ENCODE measurements at regions not wholly inside any gene's neighbourhood (a gene's known extent, or its start where the extent isn't known, plus 50 kb on each side); places are given as distances from the start of the nearest gene placed in this dataset.
"Not testable (repeated sequence)": the region's sequence is repeated elsewhere in the genome, so short reads cannot be mapped to it uniquely, and the experiment has no call there.

DNA sequence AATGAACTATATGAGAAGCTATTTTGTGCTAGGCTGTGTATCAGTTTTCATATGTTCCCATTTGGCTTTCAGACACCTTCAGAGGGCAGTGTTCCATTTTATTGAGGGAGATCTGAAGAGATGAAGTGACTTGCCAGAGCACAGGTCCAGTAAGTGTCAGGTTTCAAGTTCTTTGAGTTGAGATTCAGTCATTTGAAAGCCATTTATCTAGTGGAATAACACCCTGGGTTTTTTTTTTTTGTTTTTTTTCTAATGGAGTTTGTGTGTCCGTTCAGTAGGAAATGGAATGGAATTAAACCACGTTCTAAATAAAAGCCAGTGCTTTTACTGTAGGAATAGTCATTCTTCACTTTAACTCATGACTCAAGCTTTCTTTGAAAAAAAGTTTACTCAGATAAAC lies 652.9 kb upstream of the USP24 start:
- peak; percentile 44 to 71 for DNase-seq (ENCODE audit: low read depth in 2 of 2)
- Histone ChIP-seq H3K4me1 (ENCODE audit: control insufficient read depth, extremely low read depth, insufficient read depth, low read length) (peaks cover 15% of the 10 kb centered on the region), H3K27me3 (ENCODE audit: control insufficient read depth, insufficient read depth, low read length) (no peaks in the 10 kb centered on the region), H3K79me2 (ENCODE audit: control insufficient read depth, insufficient read depth, low read length) (no peaks in the 10 kb centered on the region), H3K27ac (ENCODE audit: insufficient read depth, low read length) (no peak overlapping the region), H3K4me2 (ENCODE audit: extremely low read depth, insufficient read depth, low read length) (peak overlapping the region; percentile 8), H3K9ac (ENCODE audit: insufficient read depth, low read length) (no peak overlapping the region), H2AFZ (ENCODE audit: low read length) (no peak overlapping the region), H3K36me3 (ENCODE audit: control insufficient read depth, insufficient read depth, low read length) (no peaks in the 10 kb centered on the region), H4K20me1 (ENCODE audit: control insufficient read depth, extremely low read depth, insufficient read depth, low read length) (no peaks in the 10 kb centered on the region), H3K4me3 (replicated peaks in 1 of 4; ENCODE audit: control extremely low read depth in 1 of 4, insufficient read depth in 1 of 4, low read depth in 3 of 4, low read length in 4 of 4) (no peak overlapping the region), H3K9me3 (ENCODE audit: control insufficient read depth, insufficient read depth, low read depth, low read length) (no peaks in the 10 kb centered on the region)
- TF ChIP-seq, protein P1, sequence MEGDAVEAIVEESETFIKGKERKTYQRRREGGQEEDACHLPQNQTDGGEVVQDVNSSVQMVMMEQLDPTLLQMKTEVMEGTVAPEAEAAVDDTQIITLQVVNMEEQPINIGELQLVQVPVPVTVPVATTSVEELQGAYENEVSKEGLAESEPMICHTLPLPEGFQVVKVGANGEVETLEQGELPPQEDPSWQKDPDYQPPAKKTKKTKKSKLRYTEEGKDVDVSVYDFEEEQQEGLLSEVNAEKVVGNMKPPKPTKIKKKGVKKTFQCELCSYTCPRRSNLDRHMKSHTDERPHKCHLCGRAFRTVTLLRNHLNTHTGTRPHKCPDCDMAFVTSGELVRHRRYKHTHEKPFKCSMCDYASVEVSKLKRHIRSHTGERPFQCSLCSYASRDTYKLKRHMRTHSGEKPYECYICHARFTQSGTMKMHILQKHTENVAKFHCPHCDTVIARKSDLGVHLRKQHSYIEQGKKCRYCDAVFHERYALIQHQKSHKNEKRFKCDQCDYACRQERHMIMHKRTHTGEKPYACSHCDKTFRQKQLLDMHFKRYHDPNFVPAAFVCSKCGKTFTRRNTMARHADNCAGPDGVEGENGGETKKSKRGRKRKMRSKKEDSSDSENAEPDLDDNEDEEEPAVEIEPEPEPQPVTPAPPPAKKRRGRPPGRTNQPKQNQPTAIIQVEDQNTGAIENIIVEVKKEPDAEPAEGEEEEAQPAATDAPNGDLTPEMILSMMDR (conservative IDR thresholded peaks at IDR 0.05 in 1 of 2, IDR thresholded peaks at IDR 0.05 in 1 of 2; ENCODE audit: low read depth in 1 of 2, low read length in 2 of 2) = peak in 1 of 2 donors; percentile 16
- no peak for TF ChIP-seq EZH2 (IDR thresholded peaks at IDR 0.05; ENCODE audit: low read length, missing control alignments)

DNA sequence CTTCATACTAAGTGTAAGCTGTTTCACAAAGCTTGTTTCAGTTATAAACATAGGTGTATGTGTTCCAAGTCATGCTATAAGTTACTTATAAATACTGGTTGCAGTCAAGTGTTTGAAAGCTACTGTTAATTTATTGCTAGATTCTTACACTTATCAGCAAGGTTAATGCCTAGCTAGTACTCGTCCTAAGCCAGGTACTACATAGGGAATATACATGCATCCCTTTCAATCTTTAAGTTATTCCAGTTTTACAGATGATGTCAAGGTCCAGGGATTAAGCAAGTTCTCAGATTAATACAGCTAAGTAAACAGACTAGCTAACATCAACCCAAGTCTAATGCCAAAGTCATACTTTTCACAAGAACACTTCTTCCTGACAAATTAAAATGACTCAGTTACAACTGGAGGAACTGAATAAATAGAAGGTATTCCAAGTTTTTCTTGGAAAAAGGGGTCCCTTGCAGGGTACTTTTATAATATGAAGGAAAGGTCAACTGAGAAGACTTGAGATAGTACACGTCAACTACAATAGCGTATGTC lies 652.2 kb upstream of the USP24 start:
- no peak overlapping the region for H3K9ac ChIP-seq (ENCODE audit: insufficient read depth, low read length)
- H3K27ac ChIP-seq (ENCODE audit: insufficient read depth, low read length) = no peak overlapping the region
- H2AFZ ChIP-seq (ENCODE audit: low read length) = no peak overlapping the region
- H3K4me3 ChIP-seq (replicated peaks in 1 of 4; ENCODE audit: control extremely low read depth in 1 of 4, insufficient read depth in 1 of 4, low read depth in 3 of 4, low read length in 4 of 4) = no peak overlapping the region
- H3K9me3 ChIP-seq (ENCODE audit: control insufficient read depth, insufficient read depth, low read depth, low read length) = no peaks in the 10 kb centered on the region
- no peaks in the 10 kb centered on the region for H4K20me1 ChIP-seq (ENCODE audit: control insufficient read depth, extremely low read depth, insufficient read depth, low read length)
- no peaks in the 10 kb centered on the region for H3K36me3 ChIP-seq (ENCODE audit: control insufficient read depth, insufficient read depth, low read length)
- no peaks in the 10 kb centered on the region for H3K27me3 ChIP-seq (ENCODE audit: control insufficient read depth, insufficient read depth, low read length)
- H3K79me2 ChIP-seq (ENCODE audit: control insufficient read depth, insufficient read depth, low read length) = no peaks in the 10 kb centered on the region
- peaks cover 15% of the 10 kb centered on the region for H3K4me1 ChIP-seq (ENCODE audit: control insufficient read depth, extremely low read depth, insufficient read depth, low read length)
- DNase-seq (ENCODE audit: low read depth in 2 of 2) = no peak
- H3K4me2 ChIP-seq (ENCODE audit: extremely low read depth, insufficient read depth, low read length) = no peak overlapping the region
- no peak for TF ChIP-seq EZH2 (IDR thresholded peaks at IDR 0.05; ENCODE audit: low read length, missing control alignments)
- TF ChIP-seq, protein P1 (conservative IDR thresholded peaks at IDR 0.05 in 1 of 2, IDR thresholded peaks at IDR 0.05 in 1 of 2; ENCODE audit: low read depth in 1 of 2, low read length in 2 of 2) = no peak

DNA sequence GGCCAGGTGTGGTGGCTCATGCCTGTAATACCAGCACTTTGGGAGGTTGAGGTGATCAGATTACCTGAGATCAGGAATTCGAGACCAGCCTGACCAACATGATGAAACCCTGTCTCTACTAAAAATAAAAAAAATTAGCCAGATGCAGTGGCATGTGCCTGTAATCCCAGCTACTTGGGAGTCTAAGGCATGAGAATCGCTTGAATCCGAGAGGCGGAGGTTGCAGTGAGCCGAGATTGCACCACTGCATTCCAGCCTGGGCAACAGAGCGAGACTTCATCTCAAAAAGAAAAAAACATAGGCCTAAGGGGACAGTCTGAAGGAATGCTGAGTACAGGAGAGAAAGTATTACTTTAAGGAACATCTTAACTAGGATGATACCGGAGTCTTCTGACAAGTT lies 650.6 kb upstream of the USP24 start:
- not testable (repeated sequence) for H2AFZ ChIP-seq (ENCODE audit: low read length); DNase-seq (ENCODE audit: low read depth in 2 of 2); H3K79me2 ChIP-seq (ENCODE audit: control insufficient read depth, insufficient read depth, low read length); H3K4me2 ChIP-seq (ENCODE audit: extremely low read depth, insufficient read depth, low read length); H3K27ac ChIP-seq (ENCODE audit: insufficient read depth, low read length); H3K9me3 ChIP-seq (ENCODE audit: control insufficient read depth, insufficient read depth, low read depth, low read length); H4K20me1 ChIP-seq (ENCODE audit: control insufficient read depth, extremely low read depth, insufficient read depth, low read length); H3K9ac ChIP-seq (ENCODE audit: insufficient read depth, low read length); H3K27me3 ChIP-seq (ENCODE audit: control insufficient read depth, insufficient read depth, low read length); H3K4me3 ChIP-seq (replicated peaks in 1 of 4; ENCODE audit: control extremely low read depth in 1 of 4, insufficient read depth in 1 of 4, low read depth in 3 of 4, low read length in 4 of 4); H3K36me3 ChIP-seq (ENCODE audit: control insufficient read depth, insufficient read depth, low read length)
- peaks cover 15% of the 10 kb centered on the region for H3K4me1 ChIP-seq (ENCODE audit: control insufficient read depth, extremely low read depth, insufficient read depth, low read length)
